ENCODE measurements at regions not wholly inside any gene's neighbourhood (a gene's known extent, or its start where the extent isn't known, plus 50 kb on each side); places are given as distances from the start of the nearest gene placed in this dataset.

- no peaks in the 10 kb centered on the region for H4K20me1 ChIP-seq (replicated peaks; ENCODE audit: control insufficient read depth, extremely low read depth, insufficient read depth, low read length)
- intact Hi-C loops (cut with micrococcal nuclease) = no loop called here
- TF ChIP-seq POLR2A (IDR thresholded peaks at IDR 0.05; ENCODE audit: low read depth, low read length) (no peak), JUN (IDR thresholded peaks at IDR 0.05; ENCODE audit: borderline replicate concordance, insufficient read depth, insufficient read length, low read depth) (no peak), CTCF (IDR thresholded peaks at IDR 0.05; ENCODE audit: extremely low read depth in 1 of 2, insufficient read depth in 1 of 2, low read depth in 1 of 2, low read length in 2 of 2) (no peak), POLR2AphosphoS5 (IDR thresholded peaks at IDR 0.05; ENCODE audit: insufficient read depth, low read depth, low read length) (no peak), MYC (IDR thresholded peaks at IDR 0.05; ENCODE audit: low read depth, low read length) (no peak), EZH2 (IDR thresholded peaks at IDR 0.05; ENCODE audit: borderline replicate concordance, low read depth, low read length, severe bottlenecking) (no peak), FOS (IDR thresholded peaks at IDR 0.05; ENCODE audit: borderline replicate concordance, insufficient read depth, low read length) (no peak), MAX (IDR thresholded peaks at IDR 0.05; ENCODE audit: insufficient read depth, insufficient read length) (no peak), GATA2 (IDR thresholded peaks at IDR 0.05; ENCODE audit: insufficient read depth, insufficient read length, low read depth, low read length) (no peak)
- no peak overlapping the region for H2AFZ ChIP-seq (ENCODE audit: low read depth, low read length)
- dilution Hi-C loops (cut with MboI; ENCODE audit: extremely low pct_ligation_motif_present, low sequenced_read_pairs) = no loop called here
- ChIA-PET POLR2A (no interaction called here), CTCF (no interaction called here)
- no peak overlapping the region for H3K9ac ChIP-seq (replicated peaks; ENCODE audit: extremely low read depth, insufficient read depth, low read length)
- H3K4me1 ChIP-seq (ENCODE audit: control insufficient read depth, extremely low read depth, insufficient read depth, low read length) = no peaks in the 10 kb centered on the region
- H3K27ac ChIP-seq (ENCODE audit: insufficient read depth, low read depth, low read length) = no peak overlapping the region
- DNase-seq (ENCODE audit: low read depth, low spot score) (no peak), FAIRE-seq (no peak)
- H3K79me2 ChIP-seq (ENCODE audit: control insufficient read depth, insufficient read depth, low read length) = no peaks in the 10 kb centered on the region
- no peak overlapping the region for H3K4me2 ChIP-seq (ENCODE audit: insufficient read depth, low read length)
- no TSS peak for BruUV-seq (replicated peaks)
- H3K9me3 ChIP-seq (replicated peaks; ENCODE audit: control insufficient read depth, insufficient read depth, low read length) = peaks cover 9% of the 10 kb centered on the region
- no peaks in the 10 kb centered on the region for H3K9me1 ChIP-seq (replicated peaks; ENCODE audit: control insufficient read depth, extremely low read depth, insufficient read depth, low read length)
- H3K36me3 ChIP-seq (ENCODE audit: control insufficient read depth in 2 of 2, extremely low read depth in 1 of 2, insufficient read depth in 2 of 2, low read length in 2 of 2) = no peaks in the 10 kb centered on the region
- H3K4me3 ChIP-seq (replicated peaks in 1 of 3; ENCODE audit: insufficient read depth in 1 of 3, low read depth in 1 of 3, low read length in 3 of 3) = no peak overlapping the region
- H3K27me3 ChIP-seq (ENCODE audit: control insufficient read depth in 2 of 2, insufficient read depth in 2 of 2, low read length in 2 of 2) = no peaks in the 10 kb centered on the region
These were observed 384.4 kb downstream of the FGF9 start for GRCh38 chr13:22055259-22055658.

Measured in endothelial cell of umbilical vein (primary cell).